Fibroblast of lung (primary cell): ENCODE measurements at regions not wholly inside any gene's neighbourhood (a gene's known extent, or its start where the extent isn't known, plus 50 kb on each side); places are given as distances from the start of the nearest gene placed in this dataset.

ENCODE experiments used
- DNase-seq, 2 donors: peaks; one replicate each; pipeline versions ENCODE4 v3.0.0 to v3.0.0-alpha.2; 2010; ENCODE audit warnings: low read depth in 2 of 2
- H2AFZ ChIP-seq: 2 replicates; pipeline ENCODE4 v1.5.1; 2012; ENCODE audit warnings: low read length, control low read depth, inconsistent platforms
- H3K27ac ChIP-seq: 2 replicates; pipeline ENCODE4 v1.5.1; 2011; ENCODE audit warnings: low read length, control low read depth; ENCODE audit not compliant: insufficient read depth
- H3K27me3 ChIP-seq: 2 replicates; pipeline ENCODE4 v1.5.1; 2011; ENCODE audit warnings: mild to moderate bottlenecking, low read length; ENCODE audit not compliant: control insufficient read depth, insufficient read depth
- H3K36me3 ChIP-seq: 2 replicates; pipeline ENCODE4 v1.5.1; 2011; ENCODE audit warnings: low read length; ENCODE audit not compliant: control insufficient read depth, insufficient read depth
- H3K4me1 ChIP-seq: 2 replicates; pipeline ENCODE4 v1.5.1; 2011; ENCODE audit warnings: low read length; ENCODE audit not compliant: control insufficient read depth, insufficient read depth; ENCODE audit errors: extremely low read depth
- H3K4me2 ChIP-seq: 2 replicates; pipeline ENCODE4 v1.5.1; 2011; ENCODE audit warnings: low read length, control low read depth; ENCODE audit not compliant: insufficient read depth; ENCODE audit errors: extremely low read depth
- H3K4me3 ChIP-seq, 4 experiments: fragments of 200-600 bp in 1 of 4; sonication (generic) in 1 of 4; replicated peaks in 1 of 4; 2 replicates each; pipeline ENCODE4 v1.5.1; 2011 to 2016; ENCODE audit warnings: low read length in 4 of 4, low read depth in 3 of 4, mild to moderate bottlenecking in 3 of 4, control low read depth in 2 of 4, inconsistent platforms in 1 of 4, mixed read lengths in 1 of 4; ENCODE audit not compliant: insufficient read depth in 1 of 4; ENCODE audit errors: control extremely low read depth in 1 of 4
- H3K79me2 ChIP-seq: 2 replicates; pipeline ENCODE4 v1.5.1; 2012; ENCODE audit warnings: mild to moderate bottlenecking, low read length, inconsistent platforms; ENCODE audit not compliant: control insufficient read depth, insufficient read depth
- H3K9ac ChIP-seq: 2 replicates; pipeline ENCODE4 v1.5.1; 2011; ENCODE audit warnings: mild to moderate bottlenecking, low read length, control low read depth; ENCODE audit not compliant: insufficient read depth
- H3K9me3 ChIP-seq: 2 replicates; pipeline ENCODE4 v1.5.1; 2012; ENCODE audit warnings: low read depth, low read length; ENCODE audit not compliant: control insufficient read depth, insufficient read depth
- H4K20me1 ChIP-seq: 2 replicates; pipeline ENCODE4 v1.5.1; 2011; ENCODE audit warnings: low read length; ENCODE audit not compliant: control insufficient read depth, insufficient read depth; ENCODE audit errors: extremely low read depth
- CTCF ChIP-seq, 2 donors: IDR thresholded peaks in 1 of 2; conservative IDR thresholded peaks in 1 of 2; 1 replicate in 1 of 2; 2 replicates in 1 of 2; pipeline ENCODE4 v1.5.1; 2011 to 2012; ENCODE audit warnings: low read length in 2 of 2, control low read depth in 1 of 2, inconsistent platforms in 1 of 2, low read depth in 1 of 2, mild to moderate bottlenecking in 1 of 2
- EZH2 ChIP-seq: IDR thresholded peaks from 2 replicates; pipeline ENCODE4 v1.5.1; 2012; ENCODE audit warnings: low read length, control low read depth, mild to moderate bottlenecking; ENCODE audit errors: missing control alignments

GRCh38 chr12:92452763-92453162 is 250.0 kb upstream of the PLEKHG7 start:
- Histone ChIP-seq H3K9me3 (no peaks in the 10 kb centered on the region), H3K79me2 (no peaks in the 10 kb centered on the region), H3K4me3 (no peak overlapping the region), H3K27ac (no peak overlapping the region), H3K9ac (no peak overlapping the region), H4K20me1 (no peaks in the 10 kb centered on the region), H3K4me1 (no peaks in the 10 kb centered on the region), H3K36me3 (no peaks in the 10 kb centered on the region), H3K4me2 (no peak overlapping the region), H3K27me3 (no peaks in the 10 kb centered on the region), H2AFZ (no peak overlapping the region)
- TF ChIP-seq EZH2 (no peak), CTCF (conservative IDR thresholded peaks at IDR 0.05 in 1 of 2, IDR thresholded peaks at IDR 0.05 in 1 of 2; ENCODE audit: low read depth in 1 of 2, low read length in 2 of 2) (no peak)
- DNase-seq = no peak

GRCh38 chr12:92446083-92446460 is 256.7 kb upstream of the PLEKHG7 start:
- Histone ChIP-seq H3K79me2 (no peaks in the 10 kb centered on the region), H3K36me3 (no peaks in the 10 kb centered on the region)

GRCh38 chr12:92445253-92446082 is 257.3 kb upstream of the PLEKHG7 start:
- H2AFZ ChIP-seq = no peak overlapping the region
- no peak for TF ChIP-seq EZH2
- no peak for TF ChIP-seq CTCF (conservative IDR thresholded peaks at IDR 0.05 in 1 of 2, IDR thresholded peaks at IDR 0.05 in 1 of 2; ENCODE audit: low read depth in 1 of 2, low read length in 2 of 2)
- H4K20me1 ChIP-seq = no peaks in the 10 kb centered on the region
- H3K79me2 ChIP-seq = no peaks in the 10 kb centered on the region
- no peak overlapping the region for H3K27ac ChIP-seq
- DNase-seq = no peak
- no peak overlapping the region for H3K9ac ChIP-seq
- no peaks in the 10 kb centered on the region for H3K4me1 ChIP-seq
- no peak overlapping the region for H3K4me2 ChIP-seq
- H3K9me3 ChIP-seq = no peaks in the 10 kb centered on the region
- H3K4me3 ChIP-seq = no peak overlapping the region
- H3K27me3 ChIP-seq = no peaks in the 10 kb centered on the region
- H3K36me3 ChIP-seq = no peaks in the 10 kb centered on the region

More at GRCh38 chr12:92446083-92446460, 256.7 kb upstream of the PLEKHG7 start:
- Histone ChIP-seq H3K27me3 (no peaks in the 10 kb centered on the region), H3K9ac (no peak overlapping the region), H3K9me3 (no peaks in the 10 kb centered on the region), H3K4me1 (no peaks in the 10 kb centered on the region), H2AFZ (no peak overlapping the region), H4K20me1 (no peaks in the 10 kb centered on the region), H3K4me3 (no peak overlapping the region), H3K27ac (no peak overlapping the region), H3K4me2 (no peak overlapping the region)
- TF ChIP-seq CTCF (conservative IDR thresholded peaks at IDR 0.05 in 1 of 2, IDR thresholded peaks at IDR 0.05 in 1 of 2; ENCODE audit: low read depth in 1 of 2, low read length in 2 of 2) (no peak), EZH2 (no peak)
- no peak for DNase-seq
